HG03196 (cell line): ENCODE measurements at regions not wholly inside any gene's neighbourhood (a gene's known extent, or its start where the extent isn't known, plus 50 kb on each side); places are given as distances from the start of the nearest gene placed in this dataset.

Source experiments
- ATAC-seq: cut with Tn5 transposase; IDR thresholded peaks from one replicate; pipeline ENCODE4 v1.9.1; 2021; ENCODE audit not compliant: unreplicated experiment

- ATAC-seq = no peak
Measured at GRCh38 chr9:28678097-28678496, 1104.8 kb upstream of the C9orf72 start.

DNA sequence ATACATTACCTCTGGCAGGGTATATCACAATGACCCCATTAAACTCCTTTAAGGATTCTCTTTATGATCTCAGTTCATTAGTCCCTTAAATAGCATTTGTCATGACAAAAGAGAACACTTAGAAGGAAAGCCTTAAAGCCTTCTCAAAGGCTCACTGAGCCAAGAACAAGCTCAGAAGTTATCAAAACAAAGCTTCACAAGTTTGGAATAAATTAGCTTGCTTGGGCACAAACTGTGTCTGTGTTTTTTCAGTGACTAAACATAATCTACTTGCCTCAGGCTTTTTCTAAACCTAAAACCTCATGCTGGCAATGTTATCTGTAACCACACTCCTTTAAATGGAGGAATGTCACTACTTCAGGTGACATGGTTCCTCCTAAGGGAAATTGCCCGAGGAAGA lies 1114.9 kb upstream of the C9orf72 start:
- no peak for ATAC-seq

DNA sequence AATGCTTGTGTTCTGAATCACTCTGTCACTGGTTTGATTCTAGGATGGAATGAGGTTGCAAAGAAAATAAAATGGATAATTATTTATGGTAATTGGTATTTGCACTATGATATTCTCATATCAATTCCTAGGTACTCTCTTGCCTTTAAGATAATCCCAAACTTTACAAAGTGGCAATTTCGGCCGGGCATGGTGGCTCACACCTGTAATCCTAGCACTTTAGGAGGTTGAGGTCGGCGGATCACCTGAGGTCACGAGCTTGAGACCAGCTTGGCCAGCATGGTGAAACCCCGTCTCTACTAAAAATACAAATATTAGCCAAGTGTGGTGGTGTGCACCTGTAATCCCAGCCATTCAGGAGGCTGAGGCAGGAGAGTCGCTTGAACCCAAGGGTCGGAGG lies 1118.7 kb upstream of the C9orf72 start:
- no peak for ATAC-seq

- no peak for ATAC-seq
Measured at GRCh38 chr9:28696960-28697359, 1123.7 kb upstream of the C9orf72 start.

DNA sequence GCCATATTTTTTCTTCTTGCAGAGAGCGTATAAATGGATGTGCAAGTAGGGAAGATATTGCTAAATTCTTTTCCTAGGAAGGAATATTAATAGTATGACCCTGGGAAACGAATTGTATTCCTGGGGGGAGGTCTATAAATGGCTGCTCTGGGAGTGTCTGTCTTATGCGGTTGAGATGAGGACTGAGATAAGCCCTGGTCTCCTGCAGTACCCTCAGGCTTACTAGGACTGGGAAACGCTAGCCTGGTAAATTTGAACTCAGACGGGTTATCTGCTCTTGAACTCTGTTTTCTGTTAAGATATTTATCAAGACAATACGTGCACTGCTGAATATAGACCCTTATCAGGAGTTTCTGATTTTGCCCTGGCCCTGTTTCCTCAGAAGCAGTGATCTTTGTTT lies 1126.4 kb upstream of the C9orf72 start:
- no peak for ATAC-seq

- ATAC-seq = no peak
Measured at GRCh38 chr9:28707616-28708015, 1134.3 kb upstream of the C9orf72 start.

- no peak for ATAC-seq
Measured at GRCh38 chr9:28714188-28714587, 1140.9 kb upstream of the C9orf72 start.

DNA sequence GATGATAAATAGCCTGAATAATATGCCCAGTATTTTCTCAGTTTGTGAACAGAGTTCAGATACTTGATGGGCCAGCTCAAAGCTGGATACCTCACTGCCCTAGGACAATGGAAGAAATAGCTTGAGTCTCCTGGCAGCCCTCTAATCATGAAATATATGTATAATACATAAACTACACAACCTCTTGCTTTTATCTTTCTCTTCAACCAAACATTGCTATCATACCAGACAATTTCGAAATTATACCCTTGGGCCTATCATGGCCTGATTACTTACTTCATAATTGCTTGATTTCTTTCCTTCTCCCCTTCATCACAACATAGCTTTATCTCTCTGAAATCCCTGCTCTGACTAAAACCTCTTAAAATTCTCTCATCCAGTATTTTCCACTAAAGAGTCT lies 1144.9 kb upstream of the C9orf72 start:
- ATAC-seq = no peak

- ATAC-seq = no peak
Measured at GRCh38 chr9:28720746-28721145, 1147.5 kb upstream of the C9orf72 start.

- ATAC-seq = no peak
Measured at GRCh38 chr9:28730111-28730510, 1156.8 kb upstream of the C9orf72 start.

DNA sequence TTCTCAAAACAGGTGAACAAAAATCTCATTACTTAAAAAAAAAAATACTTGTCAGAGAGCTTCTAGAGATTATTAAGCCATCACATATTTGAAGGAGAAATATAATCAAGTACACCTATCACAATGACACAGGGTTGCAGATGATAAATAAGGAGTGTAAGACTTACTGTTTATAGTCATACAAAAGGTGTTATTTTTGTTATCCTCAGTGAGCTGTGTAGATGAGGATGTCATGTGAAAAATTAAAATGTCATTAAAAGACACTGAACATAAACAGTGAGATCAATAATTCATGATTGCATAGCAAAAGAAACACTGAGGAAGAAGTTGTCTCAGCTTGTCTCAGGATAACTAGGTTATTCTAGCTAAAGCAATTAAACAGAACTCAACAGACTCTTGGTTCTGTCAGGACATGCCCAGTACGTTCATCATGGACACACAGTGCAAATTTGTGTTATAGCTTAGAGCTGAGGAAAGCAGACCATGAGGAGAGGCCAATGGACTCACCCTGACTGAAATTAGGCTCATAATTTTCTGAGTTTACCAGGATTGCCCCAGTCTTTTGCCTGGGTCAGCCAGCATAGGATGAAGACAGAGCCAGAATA lies 1162.6 kb upstream of the C9orf72 start:
- no peak for ATAC-seq

DNA sequence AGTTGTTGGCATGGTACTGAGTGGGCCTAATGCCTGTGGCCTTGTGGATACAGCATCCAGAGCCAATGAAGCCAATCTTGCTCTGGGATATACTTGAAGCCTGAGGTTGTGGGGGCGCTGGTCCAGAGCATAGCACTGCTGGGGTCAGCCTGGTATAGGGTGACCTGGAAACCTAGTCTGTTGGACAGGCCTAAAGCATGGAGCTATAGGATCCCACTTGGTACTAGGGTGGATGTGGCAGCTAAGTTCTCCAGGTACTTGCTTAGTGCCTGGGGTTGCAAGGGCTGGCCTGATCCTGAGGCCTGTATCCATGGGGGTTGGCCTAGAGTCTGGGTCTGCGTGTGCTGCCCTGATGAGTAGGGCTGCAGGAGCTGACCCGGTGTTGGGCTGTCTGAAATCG lies 1168.2 kb upstream of the C9orf72 start:
- no peak for ATAC-seq

DNA sequence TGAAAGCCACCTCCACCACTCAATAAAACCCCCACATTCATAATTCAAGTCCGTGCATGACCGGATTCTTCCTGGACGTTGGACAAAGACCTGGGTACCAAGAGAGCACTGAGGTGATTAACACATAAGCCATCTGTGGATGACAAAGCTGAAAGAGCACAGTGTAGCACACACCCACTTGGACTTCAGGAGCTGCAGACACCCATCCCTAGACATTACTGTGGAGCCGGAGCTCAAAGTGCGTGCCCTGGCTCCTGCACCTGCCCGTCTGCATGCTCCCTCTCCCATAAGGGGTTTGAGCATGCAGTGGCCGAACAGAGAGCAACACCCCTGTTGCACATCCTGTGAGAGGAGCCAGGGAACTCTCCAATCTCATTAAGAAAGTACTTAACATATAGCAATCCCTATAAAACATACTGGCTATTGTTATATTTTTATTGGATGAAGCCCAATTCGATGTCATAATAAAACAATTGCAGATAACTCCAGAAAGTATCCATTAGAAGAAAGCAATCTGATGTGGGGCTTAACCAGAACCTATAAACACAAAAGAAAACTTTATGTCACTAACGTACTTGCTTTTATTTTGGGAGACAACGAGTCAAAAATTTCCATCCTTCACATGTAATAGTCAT lies 1174.2 kb upstream of the C9orf72 start:
- ATAC-seq = no peak

- no peak for ATAC-seq
Measured at GRCh38 chr9:28750136-28750535, 1176.9 kb upstream of the C9orf72 start.

DNA sequence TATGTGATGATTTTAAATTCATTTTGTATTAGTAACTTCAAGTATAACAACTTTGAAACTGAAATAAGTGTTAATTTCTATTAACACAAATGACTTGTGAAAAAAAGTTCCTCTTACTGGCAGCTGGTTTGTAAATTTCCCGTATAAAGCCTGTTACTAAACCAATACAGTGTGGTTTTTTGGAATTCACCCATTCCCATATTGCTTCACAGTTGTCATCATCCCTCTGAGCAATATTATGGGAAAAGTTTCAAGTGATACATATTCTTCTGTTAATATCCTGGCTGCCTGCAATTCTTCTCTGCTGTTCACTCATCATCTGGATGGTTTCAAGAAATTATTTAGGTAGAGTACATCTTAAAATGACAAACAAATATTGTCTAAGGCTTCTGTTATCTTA lies 1185.1 kb upstream of the C9orf72 start:
- ATAC-seq = no peak

- ATAC-seq = no peak
Measured at GRCh38 chr9:28758971-28759370, 1185.7 kb upstream of the C9orf72 start.

DNA sequence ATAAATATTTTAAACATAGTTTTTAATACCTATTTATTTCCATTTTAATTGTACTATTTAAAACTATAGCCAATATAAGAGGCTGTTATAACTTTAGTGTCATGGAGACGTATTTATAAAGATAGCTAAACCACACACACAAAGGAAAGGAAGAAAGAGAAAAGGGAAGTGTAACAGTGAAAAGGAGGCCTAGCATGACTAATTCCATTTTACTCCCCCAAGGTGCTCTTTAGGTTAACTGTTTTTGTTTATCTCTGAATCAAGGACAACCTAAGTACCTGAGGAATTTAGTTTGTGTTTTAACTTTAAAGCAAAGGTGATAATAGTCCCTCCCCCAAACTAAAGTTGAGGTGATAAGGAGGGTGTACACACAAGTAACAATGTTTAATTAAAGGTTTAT lies 1188.9 kb upstream of the C9orf72 start:
- no peak for ATAC-seq

DNA sequence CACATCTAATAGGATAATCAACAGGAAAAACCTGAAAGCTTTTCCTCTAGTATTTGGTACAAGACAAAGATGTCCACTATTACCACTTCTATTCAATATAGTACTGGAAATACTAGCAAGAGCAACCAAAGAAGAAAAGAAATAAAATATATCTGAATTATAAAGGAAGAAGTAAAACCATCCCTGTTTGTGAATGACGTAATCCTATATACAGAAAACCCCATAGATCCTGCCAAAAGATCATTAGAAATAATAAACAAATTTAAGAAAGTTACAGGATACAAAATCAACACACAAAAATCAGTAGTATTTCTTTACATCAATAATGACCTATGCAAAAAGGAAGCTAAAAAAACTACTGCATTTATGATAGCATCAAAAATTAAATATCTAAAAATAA lies 1191.3 kb upstream of the C9orf72 start:
- no peak for ATAC-seq

- no peak for ATAC-seq
Measured at GRCh38 chr9:28770226-28770625, 1196.9 kb upstream of the C9orf72 start.

DNA sequence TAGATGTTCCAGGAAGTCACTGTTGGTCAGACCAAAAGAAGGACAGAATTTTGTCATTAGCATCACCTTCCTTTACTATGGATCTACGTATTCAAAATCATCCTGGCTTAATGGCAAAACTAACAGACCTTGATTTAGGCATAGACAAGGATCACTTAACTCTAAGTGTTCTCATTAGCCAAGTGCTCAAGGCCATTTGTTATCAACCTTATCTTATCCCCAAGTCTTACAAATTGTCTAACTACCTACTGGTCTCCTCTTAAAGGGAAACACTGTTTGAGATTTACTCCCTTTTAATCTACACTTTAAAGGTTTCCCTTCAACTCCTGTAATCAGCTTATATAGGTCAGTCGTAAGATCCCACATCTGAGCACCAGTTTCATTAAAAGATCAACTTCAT lies 1197.5 kb upstream of the C9orf72 start:
- ATAC-seq = no peak

DNA sequence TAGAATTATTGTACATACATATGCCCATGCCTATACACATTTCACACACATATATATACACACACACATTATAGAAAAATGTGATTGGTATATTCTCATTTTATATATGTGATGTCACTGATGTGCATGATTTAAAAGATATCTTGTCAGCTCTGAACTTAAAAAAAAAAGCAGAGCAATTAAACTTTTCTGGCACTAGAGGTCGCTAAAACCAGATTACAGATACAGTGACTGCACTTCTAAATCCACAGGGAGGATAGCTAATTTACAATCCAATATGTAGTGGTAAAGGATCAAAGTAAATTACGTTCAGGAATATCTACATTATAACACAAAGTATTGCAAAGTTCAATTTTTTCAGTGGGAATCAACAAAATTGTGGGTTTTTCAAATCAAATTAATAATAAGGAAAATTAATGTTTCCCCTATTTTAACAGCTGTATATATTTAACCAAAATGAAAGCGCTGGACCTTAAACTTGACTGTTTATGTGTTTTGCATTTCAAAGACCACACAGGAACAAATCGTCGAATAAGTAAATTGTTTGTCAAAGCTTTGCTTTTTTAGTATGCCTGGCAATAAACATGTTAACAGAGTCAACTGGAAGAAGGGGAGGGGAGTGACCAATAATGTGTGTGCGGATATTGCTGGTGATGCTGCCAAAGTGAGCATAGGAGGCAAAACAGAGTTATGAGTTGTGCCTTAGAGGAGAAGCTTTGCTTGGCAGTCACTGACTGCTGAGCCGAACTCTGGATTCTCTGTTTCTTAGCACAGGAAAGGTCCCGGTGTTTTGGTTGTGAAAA lies 1201.4 kb upstream of the C9orf72 start:
- ATAC-seq = no peak

DNA sequence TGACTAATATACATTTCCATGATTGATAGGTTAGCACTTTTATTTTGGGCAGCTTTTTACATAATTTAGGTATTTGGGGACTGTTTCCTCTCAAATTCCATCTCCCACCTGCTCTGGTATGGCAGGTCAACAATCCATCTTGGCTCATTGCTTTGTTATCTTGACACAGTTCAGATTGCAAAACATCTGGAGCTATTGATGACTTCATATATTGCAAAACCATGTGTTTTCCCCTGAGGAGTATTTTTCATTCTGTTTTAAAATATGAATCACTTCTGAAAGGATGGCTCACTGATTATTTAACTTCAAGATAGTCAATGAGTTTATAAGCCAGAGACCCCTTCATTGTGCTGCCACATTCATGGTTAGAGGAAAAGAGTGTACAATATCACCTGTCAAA lies 1206.0 kb upstream of the C9orf72 start:
- ATAC-seq = no peak
